GM12878 (cell line): ENCODE measurements at regions not wholly inside any gene's neighbourhood (a gene's known extent, or its start where the extent isn't known, plus 50 kb on each side); places are given as distances from the start of the nearest gene placed in this dataset.

Experiments used
- ATAC-seq: fragments of 200-7000 bp; cut with Tn5 transposase; 3 replicates; pipeline ENCODE4 v1.9.1; 2020; ENCODE audit warnings: mild to moderate bottlenecking, moderate library complexity
- BruUV-seq: library from RNA; stranded (reverse); fragments of 400-500 nt; replicated peaks from 2 replicates; lab custom pipeline; 2021; lab: Mats Ljungman, UMichigan
- CTCF ChIA-PET: fragments of 300-600 bp; sonication (Branson Sonifier 250); formaldehyde crosslinking; extraction: SDS; loops from one replicate; lab custom pipeline; 2021; ENCODE audit warnings: inconsistent platforms; lab: Yijun Ruan, JAX
- POLR2A ChIA-PET: fragments of 350-600 bp; formaldehyde crosslinking; extraction: SDS; loops from one replicate; lab custom pipeline; 2021; ENCODE audit warnings: inconsistent platforms; lab: Charles Lee
- RAD21 ChIA-PET: fragments of 300-600 bp; sonication (Branson Sonifier 250); formaldehyde crosslinking; loops from one replicate; lab custom pipeline; 2023; ENCODE audit warnings: antibody characterized with exemption; ENCODE audit not compliant: unreplicated experiment; lab: Charles Lee
- SMC1A ChIA-PET: fragments of 300-600 bp; sonication (Branson Sonifier 250); formaldehyde crosslinking; loops from one replicate; lab custom pipeline; 2023; ENCODE audit not compliant: unreplicated experiment, uncharacterized antibody; lab: Charles Lee
- DNase-seq: peaks from one replicate; pipeline ENCODE4 v3.0.0-alpha.2; 2011; ENCODE audit warnings: low read depth, low spot score
- FAIRE-seq: peaks from 3 replicates; lab custom pipeline; 2011; peaks lifted over from hg19 to GRCh38; lab: Jason Lieb, UNC
- H2AFZ ChIP-seq: 2 replicates; pipeline ENCODE4 v1.6.0; 2011; ENCODE audit warnings: low read depth, low read length, control low read depth; ENCODE audit not compliant: control insufficient read depth
- H3K27ac ChIP-seq: 2 replicates; pipeline ENCODE4 v1.5.1; 2011; ENCODE audit warnings: control low read depth; ENCODE audit not compliant: control insufficient read depth, insufficient read depth
- H3K27me3 ChIP-seq, 2 experiments: replicated peaks in 1 of 2; 2 replicates each; pipeline versions ENCODE4 v1.6.0 to v1.6.1; 2011; ENCODE audit warnings: low read length in 1 of 2; ENCODE audit not compliant: control insufficient read depth in 2 of 2, insufficient read depth in 2 of 2
- H3K36me3 ChIP-seq, 2 experiments: 2 replicates each; pipeline ENCODE4 v1.5.1; 2011; ENCODE audit warnings: low read length in 1 of 2; ENCODE audit not compliant: control insufficient read depth in 2 of 2, insufficient read depth in 2 of 2
- H3K4me1 ChIP-seq: 2 replicates; pipeline ENCODE4 v1.6.1; 2011; ENCODE audit warnings: mild to moderate bottlenecking, low read length, moderate library complexity, mixed read lengths; ENCODE audit not compliant: control insufficient read depth, insufficient read depth
- H3K4me2 ChIP-seq: 2 replicates; pipeline ENCODE4 v1.6.0; 2011; ENCODE audit warnings: control low read depth; ENCODE audit not compliant: control insufficient read depth, insufficient read depth
- H3K4me3 ChIP-seq: fragments of 200-600 bp; sonication (generic); 2 replicates; pipeline ENCODE4 v1.5.1; 2016
- H3K79me2 ChIP-seq: 2 replicates; pipeline ENCODE4 v1.6.0; 2011; ENCODE audit warnings: low read length; ENCODE audit not compliant: control insufficient read depth, insufficient read depth
- H3K9ac ChIP-seq: 2 replicates; pipeline ENCODE4 v1.8.0; 2011; ENCODE audit warnings: low read length, control low read depth, mixed read lengths; ENCODE audit not compliant: control insufficient read depth, insufficient read depth
- H3K9me3 ChIP-seq: replicated peaks from 3 replicates; pipeline ENCODE4 v1.5.1; 2011; ENCODE audit warnings: mild to moderate bottlenecking, low read length; ENCODE audit not compliant: control insufficient read depth, insufficient read depth
- H4K20me1 ChIP-seq: 2 replicates; pipeline ENCODE4 v1.6.0; 2011; ENCODE audit not compliant: control insufficient read depth, insufficient read depth
- EED ChIP-seq: sonication (generic); IDR thresholded peaks from 2 replicates; pipeline ENCODE4 v1.6.1; 2016; ENCODE audit warnings: antibody characterized with exemption, low read depth
- IKZF2 ChIP-seq, 2 experiments: fragments of 450-650 bp; IDR thresholded peaks; 2 replicates each; pipeline ENCODE4 v1.6.1; 2017; ENCODE audit warnings: mild to moderate bottlenecking in 2 of 2, moderate library complexity in 2 of 2
- NR2C1 ChIP-seq: fragments of 450-650 bp; IDR thresholded peaks from 2 replicates; pipeline ENCODE4 v1.6.1; 2017; ENCODE audit warnings: antibody characterized with exemption, mild to moderate bottlenecking, moderate library complexity
- PAX8 ChIP-seq: fragments of 450-650 bp; IDR thresholded peaks from 2 replicates; pipeline ENCODE4 v1.6.1; 2017; ENCODE audit warnings: mild to moderate bottlenecking, moderate library complexity
- RCOR1 ChIP-seq: conservative IDR thresholded peaks from 2 replicates; pipeline ENCODE4 v1.6.1; 2012; ENCODE audit warnings: low read depth, low read length, improper control_type of control experiment
- SIN3A ChIP-seq: IDR thresholded peaks from 2 replicates; pipeline ENCODE4 v1.6.1; 2012; ENCODE audit warnings: low read depth, low read length, improper control_type of control experiment
- SMC3 ChIP-seq: IDR thresholded peaks from 2 replicates; pipeline ENCODE4 v1.6.1; 2011; ENCODE audit warnings: low read length, improper control_type of control experiment, borderline replicate concordance
- YBX1 ChIP-seq: fragments of 450-650 bp; IDR thresholded peaks from 2 replicates; pipeline ENCODE4 v1.6.1; 2016; ENCODE audit warnings: antibody characterized with exemption
- ZNF274 ChIP-seq: IDR thresholded peaks from one replicate; pipeline ENCODE4 v1.8.0; 2011; ENCODE audit not compliant: insufficient read length, insufficient read depth
- ZSCAN29 ChIP-seq: fragments of 450-650 bp; IDR thresholded peaks from 2 replicates; pipeline ENCODE4 v1.6.1; 2017; ENCODE audit warnings: mild to moderate bottlenecking, moderate library complexity
- WGBS: methylation state at CpG from one replicate; pipeline ENCODE4 v1.1.6; 2016; ENCODE audit warnings: low lambda C conversion rate; ENCODE audit not compliant: insufficient replicate concordance, insufficient coverage; ENCODE audit errors: missing lambda C conversion rate; 5-methylcytosine and 5-hydroxymethylcytosine counted together
- in situ Hi-C: fragments of 300-500 bp; cut with MboI; formaldehyde crosslinking; loops from 9 replicates; pipeline ENCODE4 v1.14.3; 2018; ENCODE audit warnings: mixed read lengths
- intact Hi-C: fragments of 100-400 bp; cut with micrococcal nuclease; formaldehyde crosslinking; loops from one replicate; pipeline ENCODE4 v1.14.2; 2022; ENCODE audit not compliant: unreplicated experiment
- TF ChIP-seq, protein P1 (sequence below): fragments of 450-650 bp; IDR thresholded peaks from 2 replicates; pipeline ENCODE4 v1.6.1; 2017; ENCODE audit warnings: mild to moderate bottlenecking, moderate library complexity
- TF ChIP-seq, protein P2 (sequence below): fragments of 450-650 bp; IDR thresholded peaks from 2 replicates; pipeline ENCODE4 v1.6.1; 2014; ENCODE audit warnings: mild to moderate bottlenecking
- TF ChIP-seq, protein P3 (sequence below): IDR thresholded peaks from 2 replicates; pipeline ENCODE4 v1.6.1; 2012; ENCODE audit warnings: mild to moderate bottlenecking, low read depth, low read length
- TF ChIP-seq, protein P4 (sequence below): IDR thresholded peaks from 2 replicates; pipeline ENCODE4 v1.6.1; 2011; ENCODE audit warnings: borderline replicate concordance, low read depth, mild to moderate bottlenecking, moderate library complexity, low read length; ENCODE audit not compliant: insufficient read depth, poor library complexity, severe bottlenecking

DNA sequence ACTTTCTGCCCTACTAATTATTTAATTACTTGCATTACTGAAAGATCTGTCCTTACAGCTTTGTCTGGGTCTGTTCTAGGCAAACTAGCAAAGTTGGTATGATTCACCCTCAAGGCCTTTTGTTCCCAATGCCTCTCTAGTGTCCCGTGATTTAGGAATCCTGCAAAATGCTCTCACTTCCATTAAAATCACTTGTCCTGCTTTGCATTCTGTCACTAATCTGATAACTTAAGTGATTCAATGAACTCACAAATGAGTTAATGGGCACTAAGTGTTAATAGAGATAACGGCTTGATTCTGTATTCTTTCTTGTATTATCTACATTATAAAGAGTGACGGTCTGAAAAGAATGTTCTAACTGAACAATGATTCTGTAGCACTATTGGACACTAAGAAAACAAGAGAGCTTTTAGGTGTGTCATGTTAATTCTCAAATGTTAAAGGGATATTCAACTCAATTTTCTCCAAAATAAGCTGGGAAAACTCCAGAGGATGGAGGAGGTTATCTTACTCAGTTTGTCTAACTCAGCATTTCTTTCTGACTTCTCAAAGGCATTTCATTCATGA is 697.3 kb downstream of the CETN3 start (continued):
- TF ChIP-seq, protein P1, sequence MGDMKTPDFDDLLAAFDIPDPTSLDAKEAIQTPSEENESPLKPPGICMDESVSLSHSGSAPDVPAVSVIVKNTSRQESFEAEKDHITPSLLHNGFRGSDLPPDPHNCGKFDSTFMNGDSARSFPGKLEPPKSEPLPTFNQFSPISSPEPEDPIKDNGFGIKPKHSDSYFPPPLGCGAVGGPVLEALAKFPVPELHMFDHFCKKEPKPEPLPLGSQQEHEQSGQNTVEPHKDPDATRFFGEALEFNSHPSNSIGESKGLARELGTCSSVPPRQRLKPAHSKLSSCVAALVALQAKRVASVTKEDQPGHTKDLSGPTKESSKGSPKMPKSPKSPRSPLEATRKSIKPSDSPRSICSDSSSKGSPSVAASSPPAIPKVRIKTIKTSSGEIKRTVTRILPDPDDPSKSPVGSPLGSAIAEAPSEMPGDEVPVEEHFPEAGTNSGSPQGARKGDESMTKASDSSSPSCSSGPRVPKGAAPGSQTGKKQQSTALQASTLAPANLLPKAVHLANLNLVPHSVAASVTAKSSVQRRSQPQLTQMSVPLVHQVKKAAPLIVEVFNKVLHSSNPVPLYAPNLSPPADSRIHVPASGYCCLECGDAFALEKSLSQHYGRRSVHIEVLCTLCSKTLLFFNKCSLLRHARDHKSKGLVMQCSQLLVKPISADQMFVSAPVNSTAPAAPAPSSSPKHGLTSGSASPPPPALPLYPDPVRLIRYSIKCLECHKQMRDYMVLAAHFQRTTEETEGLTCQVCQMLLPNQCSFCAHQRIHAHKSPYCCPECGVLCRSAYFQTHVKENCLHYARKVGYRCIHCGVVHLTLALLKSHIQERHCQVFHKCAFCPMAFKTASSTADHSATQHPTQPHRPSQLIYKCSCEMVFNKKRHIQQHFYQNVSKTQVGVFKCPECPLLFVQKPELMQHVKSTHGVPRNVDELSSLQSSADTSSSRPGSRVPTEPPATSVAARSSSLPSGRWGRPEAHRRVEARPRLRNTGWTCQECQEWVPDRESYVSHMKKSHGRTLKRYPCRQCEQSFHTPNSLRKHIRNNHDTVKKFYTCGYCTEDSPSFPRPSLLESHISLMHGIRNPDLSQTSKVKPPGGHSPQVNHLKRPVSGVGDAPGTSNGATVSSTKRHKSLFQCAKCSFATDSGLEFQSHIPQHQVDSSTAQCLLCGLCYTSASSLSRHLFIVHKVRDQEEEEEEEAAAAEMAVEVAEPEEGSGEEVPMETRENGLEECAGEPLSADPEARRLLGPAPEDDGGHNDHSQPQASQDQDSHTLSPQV, result no peak
- TF ChIP-seq IKZF2 (IDR thresholded peaks at IDR 0.05) (no peak), YBX1 (no peak), SMC3 (no peak), ZNF274 (no peak), SIN3A (no peak), RCOR1 (no peak)
- TF ChIP-seq, protein P2, sequence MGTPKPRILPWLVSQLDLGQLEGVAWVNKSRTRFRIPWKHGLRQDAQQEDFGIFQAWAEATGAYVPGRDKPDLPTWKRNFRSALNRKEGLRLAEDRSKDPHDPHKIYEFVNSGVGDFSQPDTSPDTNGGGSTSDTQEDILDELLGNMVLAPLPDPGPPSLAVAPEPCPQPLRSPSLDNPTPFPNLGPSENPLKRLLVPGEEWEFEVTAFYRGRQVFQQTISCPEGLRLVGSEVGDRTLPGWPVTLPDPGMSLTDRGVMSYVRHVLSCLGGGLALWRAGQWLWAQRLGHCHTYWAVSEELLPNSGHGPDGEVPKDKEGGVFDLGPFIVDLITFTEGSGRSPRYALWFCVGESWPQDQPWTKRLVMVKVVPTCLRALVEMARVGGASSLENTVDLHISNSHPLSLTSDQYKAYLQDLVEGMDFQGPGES, result no peak

DNA sequence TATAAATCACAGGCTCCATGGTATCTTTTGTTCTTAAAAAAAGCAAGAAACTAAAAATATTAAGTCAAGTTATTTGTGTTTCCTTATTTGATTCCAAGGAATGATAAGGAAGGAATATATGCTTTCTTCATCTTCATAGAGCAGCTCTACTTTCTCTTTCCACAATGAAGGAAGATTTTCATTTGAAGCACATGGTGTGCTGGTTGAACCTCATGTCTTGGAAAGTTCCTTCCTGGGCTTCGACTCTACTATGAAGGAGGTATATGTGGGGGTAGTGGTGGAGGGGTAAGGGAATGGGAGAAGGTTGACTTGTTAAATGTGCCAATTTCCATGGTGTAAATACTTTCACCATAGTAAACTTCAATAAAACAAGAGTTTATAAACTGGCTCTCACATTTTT is 698.0 kb downstream of the CETN3 start:
- H3K4me3 ChIP-seq, result no peak overlapping the region
- CTCF ChIA-PET, result interaction anchor here (1.5 kb wide), 1 partner anchor 8 kb away, joined by 4 read pairs; no protein-coding TSS in a partner anchor
- POLR2A ChIA-PET, result interaction anchor here (0.6 kb wide), 1 partner anchor 711 kb away, joined by 5 read pairs; no protein-coding TSS in a partner anchor
- no peak overlapping the region for H2AFZ ChIP-seq
- intact Hi-C loops, result no loop called here
- FAIRE-seq (no peak), ATAC-seq (no peak), DNase-seq (no peak)
- H3K27ac ChIP-seq, result no peak overlapping the region
- H3K36me3 ChIP-seq, result no peaks in the 10 kb centered on the region
- RAD21 ChIA-PET, result no interaction called here
- no peaks in the 10 kb centered on the region for H3K27me3 ChIP-seq
- H3K9ac ChIP-seq, result no peak overlapping the region
- in situ Hi-C loops, result no loop called here
- 87% methylated on average over 1 of the region's 1 CpG for WGBS
- no peaks in the 10 kb centered on the region for H3K9me3 ChIP-seq
- H4K20me1 ChIP-seq, result no peaks in the 10 kb centered on the region
- no peak overlapping the region for H3K4me2 ChIP-seq
- SMC1A ChIA-PET, result interaction anchor here (0.9 to 1.7 kb wide), 2 partner anchors 7 to 31 kb away, joined by 3 read pairs; no protein-coding TSS in a partner anchor
- no peaks in the 10 kb centered on the region for H3K79me2 ChIP-seq
- H3K4me1 ChIP-seq, result no peaks in the 10 kb centered on the region
- BruUV-seq, result no TSS peak
- TF ChIP-seq NR2C1 (no peak), EED (no peak), PAX8 (no peak), ZSCAN29 (no peak)
- TF ChIP-seq, protein P3, sequence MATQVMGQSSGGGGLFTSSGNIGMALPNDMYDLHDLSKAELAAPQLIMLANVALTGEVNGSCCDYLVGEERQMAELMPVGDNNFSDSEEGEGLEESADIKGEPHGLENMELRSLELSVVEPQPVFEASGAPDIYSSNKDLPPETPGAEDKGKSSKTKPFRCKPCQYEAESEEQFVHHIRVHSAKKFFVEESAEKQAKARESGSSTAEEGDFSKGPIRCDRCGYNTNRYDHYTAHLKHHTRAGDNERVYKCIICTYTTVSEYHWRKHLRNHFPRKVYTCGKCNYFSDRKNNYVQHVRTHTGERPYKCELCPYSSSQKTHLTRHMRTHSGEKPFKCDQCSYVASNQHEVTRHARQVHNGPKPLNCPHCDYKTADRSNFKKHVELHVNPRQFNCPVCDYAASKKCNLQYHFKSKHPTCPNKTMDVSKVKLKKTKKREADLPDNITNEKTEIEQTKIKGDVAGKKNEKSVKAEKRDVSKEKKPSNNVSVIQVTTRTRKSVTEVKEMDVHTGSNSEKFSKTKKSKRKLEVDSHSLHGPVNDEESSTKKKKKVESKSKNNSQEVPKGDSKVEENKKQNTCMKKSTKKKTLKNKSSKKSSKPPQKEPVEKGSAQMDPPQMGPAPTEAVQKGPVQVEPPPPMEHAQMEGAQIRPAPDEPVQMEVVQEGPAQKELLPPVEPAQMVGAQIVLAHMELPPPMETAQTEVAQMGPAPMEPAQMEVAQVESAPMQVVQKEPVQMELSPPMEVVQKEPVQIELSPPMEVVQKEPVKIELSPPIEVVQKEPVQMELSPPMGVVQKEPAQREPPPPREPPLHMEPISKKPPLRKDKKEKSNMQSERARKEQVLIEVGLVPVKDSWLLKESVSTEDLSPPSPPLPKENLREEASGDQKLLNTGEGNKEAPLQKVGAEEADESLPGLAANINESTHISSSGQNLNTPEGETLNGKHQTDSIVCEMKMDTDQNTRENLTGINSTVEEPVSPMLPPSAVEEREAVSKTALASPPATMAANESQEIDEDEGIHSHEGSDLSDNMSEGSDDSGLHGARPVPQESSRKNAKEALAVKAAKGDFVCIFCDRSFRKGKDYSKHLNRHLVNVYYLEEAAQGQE, result no peak
- TF ChIP-seq, protein P4, sequence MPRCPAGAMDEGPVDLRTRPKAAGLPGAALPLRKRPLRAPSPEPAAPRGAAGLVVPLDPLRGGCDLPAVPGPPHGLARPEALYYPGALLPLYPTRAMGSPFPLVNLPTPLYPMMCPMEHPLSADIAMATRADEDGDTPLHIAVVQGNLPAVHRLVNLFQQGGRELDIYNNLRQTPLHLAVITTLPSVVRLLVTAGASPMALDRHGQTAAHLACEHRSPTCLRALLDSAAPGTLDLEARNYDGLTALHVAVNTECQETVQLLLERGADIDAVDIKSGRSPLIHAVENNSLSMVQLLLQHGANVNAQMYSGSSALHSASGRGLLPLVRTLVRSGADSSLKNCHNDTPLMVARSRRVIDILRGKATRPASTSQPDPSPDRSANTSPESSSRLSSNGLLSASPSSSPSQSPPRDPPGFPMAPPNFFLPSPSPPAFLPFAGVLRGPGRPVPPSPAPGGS, result no peak
